Renal cortical epithelial cell (primary cell): ENCODE measurements at regions not wholly inside any gene's neighbourhood (a gene's known extent, or its start where the extent isn't known, plus 50 kb on each side); places are given as distances from the start of the nearest gene placed in this dataset.
A peak's percentile ranks its signal among the peaks of the same experiment; 100 is the strongest.

Experiments used
- DNase-seq: peaks from one replicate; pipeline ENCODE4 v3.0.0-alpha.2; 2011; ENCODE audit warnings: low read depth

- no peak for DNase-seq
Measured at GRCh38 chr2:239536186-239536585, 135.4 kb upstream of the HDAC4 start.

GRCh38 chr2:239535413-239536144 lies 134.8 kb upstream of the HDAC4 start:
- no peak for DNase-seq

DNA sequence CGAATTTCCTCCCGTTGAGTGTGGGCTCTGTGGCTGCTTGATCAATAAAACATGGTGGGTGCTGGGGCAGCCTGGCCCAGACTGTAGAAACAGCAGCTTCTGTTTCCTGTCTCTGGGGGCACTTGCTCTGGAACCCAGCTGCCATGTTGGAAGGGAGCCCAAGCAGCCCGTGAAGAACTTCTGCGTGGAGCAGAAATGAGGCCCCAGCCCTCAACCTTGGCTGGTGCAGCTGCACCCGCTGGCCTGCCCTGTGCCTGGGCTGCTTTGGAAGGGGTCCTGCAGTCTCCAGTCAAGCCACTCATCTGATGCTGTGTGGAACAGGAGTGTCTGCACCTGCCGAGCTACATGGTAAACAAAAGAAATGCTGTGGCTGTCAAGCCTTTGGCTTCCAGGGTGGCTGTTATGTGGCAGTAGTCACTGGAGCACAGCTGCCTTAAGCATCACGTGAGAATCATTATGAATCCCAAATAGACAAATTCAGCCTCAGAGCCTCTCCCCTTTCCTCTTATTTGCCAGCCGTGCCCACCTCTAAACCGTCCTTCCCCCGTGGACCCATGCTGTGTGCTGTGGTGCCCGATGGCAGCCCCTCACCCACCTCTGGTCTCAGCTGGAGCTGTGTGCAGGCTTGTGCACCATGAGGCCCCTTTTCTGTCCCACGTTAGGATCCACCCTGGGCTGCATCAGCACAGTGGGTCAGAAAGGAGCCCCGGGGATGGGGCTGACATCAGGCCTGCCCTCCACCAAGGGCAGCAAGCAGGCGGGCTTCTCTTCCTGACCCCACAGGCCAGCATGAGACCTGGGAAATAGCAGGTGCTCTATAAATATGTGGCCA lies 134.0 kb upstream of the HDAC4 start:
- no peak for DNase-seq

GRCh38 chr2:239533569-239534316 lies 132.9 kb upstream of the HDAC4 start:
- no peak for DNase-seq

DNA sequence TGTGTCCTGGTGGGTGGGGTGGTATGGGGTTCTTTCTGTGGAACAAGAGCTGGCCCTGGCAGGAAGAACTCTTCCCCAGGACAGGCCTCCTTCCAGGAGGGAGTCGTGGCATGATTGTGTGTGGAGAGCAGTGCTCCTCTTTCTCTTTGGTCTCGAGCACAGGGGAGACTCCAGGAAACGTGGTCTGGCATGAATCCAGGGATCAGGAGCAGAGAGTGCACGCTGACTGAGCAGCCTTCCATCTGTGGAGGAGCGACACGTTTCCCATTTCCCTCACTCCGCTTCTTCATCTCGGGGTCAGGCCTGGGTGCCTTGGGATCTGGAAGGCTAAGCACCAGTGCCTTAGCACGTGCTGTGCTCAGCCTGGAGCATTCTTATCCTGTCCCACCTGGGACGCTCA lies 132.0 kb upstream of the HDAC4 start:
- DNase-seq, result peak; percentile 15

GRCh38 chr2:239532250-239532649 lies 131.4 kb upstream of the HDAC4 start:
- DNase-seq, result no peak

DNA sequence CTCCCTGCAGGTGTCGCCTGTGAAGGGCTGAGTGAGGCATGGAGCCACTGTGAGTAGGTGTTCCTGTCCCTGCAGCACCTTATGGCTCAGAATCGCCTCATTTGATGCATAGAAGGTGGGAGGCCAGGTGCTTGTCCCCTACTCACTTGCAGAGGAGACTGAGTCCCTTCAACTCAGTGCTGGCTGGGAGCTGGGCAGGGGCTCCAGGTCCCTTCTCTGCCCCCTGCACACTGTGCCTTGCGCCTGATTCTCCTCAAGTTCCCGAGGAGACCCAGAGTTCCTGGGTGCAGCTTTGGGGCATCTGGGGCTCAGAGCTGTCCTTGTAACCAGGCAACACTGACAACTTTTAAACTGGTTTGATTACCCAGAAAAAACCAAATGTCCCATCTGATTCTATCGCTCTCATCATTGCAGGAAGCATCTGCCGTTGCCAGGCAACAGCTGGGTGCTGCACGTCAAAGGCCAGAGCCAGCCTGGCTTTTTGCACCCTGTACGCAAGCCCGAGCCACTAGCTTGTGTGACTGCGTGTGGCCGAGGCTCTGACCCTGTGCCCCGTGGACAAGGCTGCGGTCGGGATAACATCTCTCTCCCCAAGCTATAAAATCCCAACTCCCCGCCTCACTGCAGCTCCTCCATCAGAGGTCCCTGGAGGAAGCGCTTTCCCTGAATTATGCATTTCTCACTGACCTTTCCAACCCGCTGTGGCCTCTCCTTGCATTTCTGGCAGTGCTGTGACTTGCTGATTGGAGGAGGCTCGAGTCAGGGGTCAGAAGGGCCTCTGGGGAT lies 130.8 kb upstream of the HDAC4 start:
- no peak for DNase-seq

DNA sequence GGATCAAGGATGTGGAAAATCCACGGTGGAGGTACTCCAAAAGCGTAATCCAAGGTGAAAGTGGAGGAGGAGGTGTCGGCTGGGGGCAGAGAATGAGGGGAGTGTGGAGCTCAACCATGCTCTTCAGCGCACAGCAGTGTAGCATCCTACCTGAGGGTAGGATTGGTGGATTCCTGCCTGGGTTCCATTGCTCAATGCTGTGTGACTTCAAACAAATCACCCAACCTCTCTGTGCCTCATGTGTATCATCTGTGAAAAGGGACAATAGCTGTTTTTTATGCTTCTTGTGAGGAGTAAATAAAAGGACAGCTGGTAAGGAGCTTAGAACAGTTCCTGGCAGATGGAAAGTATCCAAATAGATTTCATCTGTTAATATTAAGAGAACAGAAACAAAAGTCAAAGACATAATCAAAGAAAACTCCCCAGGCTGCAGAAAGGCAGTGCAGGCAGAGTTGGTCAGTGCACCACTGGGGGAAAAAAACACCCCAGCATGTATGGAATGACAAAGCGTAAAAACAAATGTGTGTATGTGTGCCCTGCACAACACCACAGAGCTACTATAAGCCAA lies 130.0 kb upstream of the HDAC4 start:
- DNase-seq, result no peak

DNA sequence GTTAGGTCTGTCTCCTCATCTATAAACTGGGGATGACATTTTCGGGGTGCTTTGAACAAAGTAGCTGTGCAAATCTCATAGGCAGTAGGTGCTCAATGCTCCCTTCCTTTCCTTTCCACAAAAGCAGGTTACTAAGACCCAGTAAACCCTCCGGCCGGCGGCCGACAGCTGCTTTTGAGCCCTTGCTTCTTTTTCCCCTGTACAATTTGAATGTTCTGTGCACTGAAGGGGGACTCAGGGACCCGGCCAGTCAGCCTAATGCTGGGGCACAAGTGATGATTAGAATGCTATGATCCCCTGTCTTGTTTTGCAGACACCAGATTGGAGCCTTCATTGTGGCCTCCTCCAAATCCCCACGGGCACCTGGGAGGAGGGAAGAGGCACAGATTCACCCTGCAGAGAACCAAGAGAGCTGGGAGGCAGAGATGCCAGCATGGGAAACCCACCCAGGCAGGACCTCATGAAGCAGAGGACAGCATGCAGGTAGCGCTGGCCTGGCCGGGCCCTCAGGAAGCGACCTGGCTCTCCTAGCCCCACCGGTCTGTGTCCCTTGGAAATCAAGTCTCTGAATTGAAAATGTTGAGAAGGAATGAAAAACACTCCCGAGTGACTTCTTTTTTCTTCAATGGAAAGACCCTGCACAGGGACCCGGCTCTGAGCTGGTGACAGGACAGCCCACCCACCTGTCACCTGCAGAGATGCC lies 128.6 kb upstream of the HDAC4 start:
- no peak for DNase-seq

DNA sequence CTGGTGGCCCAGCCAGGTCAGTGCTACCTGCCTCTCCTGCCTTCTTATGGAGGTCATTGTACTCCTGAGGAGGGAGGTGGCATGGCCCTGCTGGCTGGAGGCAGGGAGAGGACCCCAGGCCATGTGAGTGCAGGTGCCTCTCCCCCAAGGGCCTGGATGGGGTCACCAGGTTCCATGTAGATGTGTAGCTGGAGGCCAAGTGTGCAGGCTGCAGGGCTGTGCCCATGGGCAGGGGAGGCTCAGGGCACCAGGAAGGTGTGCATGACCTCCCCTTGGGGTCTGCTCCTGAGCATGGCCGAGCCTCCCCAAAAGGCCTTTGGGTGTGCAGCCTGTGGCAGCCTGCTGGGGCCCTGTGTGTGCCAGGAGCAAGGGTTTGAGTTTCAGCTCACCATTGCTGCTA lies 128.1 kb upstream of the HDAC4 start:
- no peak for DNase-seq

- no peak for DNase-seq
Measured at GRCh38 chr2:239528146-239528545, 127.3 kb upstream of the HDAC4 start.

GRCh38 chr2:239526666-239527415 lies 126.0 kb upstream of the HDAC4 start:
- DNase-seq, result no peak

GRCh38 chr2:239526038-239526437 lies 125.2 kb upstream of the HDAC4 start:
- DNase-seq, result no peak

- peak; percentile 85 for DNase-seq
Measured at GRCh38 chr2:239523954-239524330, 123.1 kb upstream of the HDAC4 start.

DNA sequence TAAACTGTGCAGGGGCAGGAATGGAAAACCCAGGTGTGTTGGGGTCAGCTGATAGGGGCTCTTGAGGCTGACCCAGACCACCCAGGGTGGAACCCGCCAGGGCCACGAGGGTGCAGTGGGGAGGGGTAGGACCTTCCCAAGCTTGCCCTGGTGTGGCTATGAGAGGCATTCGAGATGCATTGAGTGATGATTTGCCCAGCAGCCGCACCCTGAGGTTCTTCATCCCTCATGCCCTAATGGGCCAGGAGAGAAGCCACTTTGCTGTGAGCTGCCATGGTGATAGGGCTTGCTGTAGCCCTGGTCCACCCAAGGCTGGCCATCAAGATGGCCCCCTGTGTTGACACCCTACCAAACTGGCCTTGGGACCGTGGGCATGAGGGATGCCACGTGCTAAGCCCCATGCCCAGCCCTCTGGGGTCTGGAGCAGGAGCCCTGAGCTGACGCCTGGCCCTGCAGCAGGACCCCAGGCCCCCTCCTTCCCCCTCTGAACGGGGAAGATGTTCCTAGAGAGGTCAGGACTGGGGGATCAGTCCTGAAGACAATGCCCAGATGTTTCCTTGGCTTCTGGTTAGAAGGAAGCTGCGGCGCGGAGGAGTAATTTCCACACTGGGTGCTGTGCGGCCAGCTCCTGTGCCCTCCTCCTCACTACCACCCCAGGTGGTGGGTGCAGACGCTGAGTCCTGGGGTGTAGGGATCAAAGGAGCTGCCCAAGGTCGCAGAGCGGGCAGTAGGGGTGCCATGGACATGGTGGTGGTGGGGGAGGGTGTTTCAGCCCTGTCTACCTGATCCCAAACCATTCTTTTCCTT lies 122.5 kb upstream of the HDAC4 start:
- DNase-seq, result no peak

DNA sequence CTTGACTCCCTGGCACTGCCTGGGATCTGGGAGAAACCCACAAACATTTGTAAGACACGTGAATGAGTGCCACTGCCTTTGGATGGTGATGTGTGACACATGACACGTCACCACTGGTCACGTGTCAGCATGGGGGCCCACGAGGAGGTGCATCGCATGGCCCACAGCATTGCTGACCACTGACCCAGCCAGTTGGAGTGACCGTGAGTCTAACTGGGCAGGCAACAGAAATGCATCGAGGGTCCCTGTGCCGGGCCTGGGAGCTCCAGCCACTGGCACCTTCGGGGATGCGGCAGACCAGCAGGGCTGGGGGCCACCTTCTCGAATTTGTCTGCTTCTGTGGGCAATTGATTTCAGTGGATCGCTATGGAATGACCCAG lies 121.9 kb upstream of the HDAC4 start:
- DNase-seq, result no peak

- DNase-seq, result no peak
Measured at GRCh38 chr2:239522002-239522739, 121.4 kb upstream of the HDAC4 start.

DNA sequence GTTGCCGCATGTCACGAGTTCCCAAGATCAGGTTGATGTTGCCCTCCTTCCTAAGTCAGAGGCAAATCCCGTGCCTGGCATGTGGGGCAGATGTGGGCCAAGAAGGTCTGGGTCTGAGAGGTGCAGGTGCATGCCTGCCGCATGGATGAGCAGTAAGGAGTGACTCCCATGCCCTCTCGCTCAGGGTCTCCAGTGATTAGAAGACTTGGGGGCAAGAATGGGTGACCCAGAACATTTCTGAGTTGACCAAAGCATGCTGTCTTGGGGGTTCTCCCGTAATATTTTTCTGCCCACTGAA lies 120.6 kb upstream of the HDAC4 start:
- DNase-seq, result no peak
